WI38 (cell line): ENCODE measurements at regions not wholly inside any gene's neighbourhood (a gene's known extent, or its start where the extent isn't known, plus 50 kb on each side); places are given as distances from the start of the nearest gene placed in this dataset.

Source experiments
- H3K4me3 ChIP-seq: 2 replicates; pipeline ENCODE4 v1.5.1; 2011; ENCODE audit warnings: low read depth, mild to moderate bottlenecking, control low read depth, low read length
- TF ChIP-seq, protein P1 (sequence below): IDR thresholded peaks from 2 replicates; pipeline ENCODE4 v1.5.1; 2012; ENCODE audit warnings: low read depth, mild to moderate bottlenecking, control low read depth, low read length

- TF ChIP-seq, protein P1, sequence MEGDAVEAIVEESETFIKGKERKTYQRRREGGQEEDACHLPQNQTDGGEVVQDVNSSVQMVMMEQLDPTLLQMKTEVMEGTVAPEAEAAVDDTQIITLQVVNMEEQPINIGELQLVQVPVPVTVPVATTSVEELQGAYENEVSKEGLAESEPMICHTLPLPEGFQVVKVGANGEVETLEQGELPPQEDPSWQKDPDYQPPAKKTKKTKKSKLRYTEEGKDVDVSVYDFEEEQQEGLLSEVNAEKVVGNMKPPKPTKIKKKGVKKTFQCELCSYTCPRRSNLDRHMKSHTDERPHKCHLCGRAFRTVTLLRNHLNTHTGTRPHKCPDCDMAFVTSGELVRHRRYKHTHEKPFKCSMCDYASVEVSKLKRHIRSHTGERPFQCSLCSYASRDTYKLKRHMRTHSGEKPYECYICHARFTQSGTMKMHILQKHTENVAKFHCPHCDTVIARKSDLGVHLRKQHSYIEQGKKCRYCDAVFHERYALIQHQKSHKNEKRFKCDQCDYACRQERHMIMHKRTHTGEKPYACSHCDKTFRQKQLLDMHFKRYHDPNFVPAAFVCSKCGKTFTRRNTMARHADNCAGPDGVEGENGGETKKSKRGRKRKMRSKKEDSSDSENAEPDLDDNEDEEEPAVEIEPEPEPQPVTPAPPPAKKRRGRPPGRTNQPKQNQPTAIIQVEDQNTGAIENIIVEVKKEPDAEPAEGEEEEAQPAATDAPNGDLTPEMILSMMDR = no peak
- H3K4me3 ChIP-seq = no peak overlapping the region
Observed at GRCh38 chr21:24023402-24023801, 1583.9 kb downstream of the MRPL39 start.

DNA sequence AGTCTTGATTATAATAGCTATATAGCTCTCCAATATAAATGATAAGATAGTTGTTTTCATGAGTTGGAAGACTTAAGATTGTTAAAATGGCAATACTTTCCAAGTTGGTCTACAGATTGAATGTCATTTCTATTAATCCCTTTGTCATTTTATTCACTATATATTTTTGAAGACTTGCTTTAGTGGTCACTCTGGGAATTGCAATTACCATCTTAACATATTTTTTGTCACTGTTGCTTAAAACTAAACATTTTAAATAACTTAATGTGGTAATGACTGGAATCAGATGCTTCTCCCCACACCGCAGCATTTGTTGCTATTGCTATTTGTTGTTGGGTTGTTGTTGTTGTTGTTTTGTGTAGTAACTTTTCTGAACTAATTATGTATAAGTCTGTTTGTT is 1592.9 kb downstream of the MRPL39 start:
- TF ChIP-seq, protein P1 = no peak
- no peak overlapping the region for H3K4me3 ChIP-seq

GRCh38 chr21:24011087-24011486 is 1596.2 kb downstream of the MRPL39 start:
- no peak overlapping the region for H3K4me3 ChIP-seq
- TF ChIP-seq, protein P1 = no peak

GRCh38 chr21:24007592-24007991 is 1599.7 kb downstream of the MRPL39 start:
- no peak overlapping the region for H3K4me3 ChIP-seq
- TF ChIP-seq, protein P1 = no peak

- no peak overlapping the region for H3K4me3 ChIP-seq
- TF ChIP-seq, protein P1 = no peak
Observed at GRCh38 chr21:23986987-23987386, 1620.3 kb downstream of the MRPL39 start.

- H3K4me3 ChIP-seq = no peak overlapping the region
- TF ChIP-seq, protein P1 = no peak
Observed at GRCh38 chr21:23986214-23986613, 1621.1 kb downstream of the MRPL39 start.

- no peak overlapping the region for H3K4me3 ChIP-seq
- TF ChIP-seq, protein P1 = no peak
Observed at GRCh38 chr21:23982546-23982945, 1624.7 kb downstream of the MRPL39 start.
